Stimulated activated CD4-positive, alpha-beta T cell treated with anti-CD3 and anti-CD28 coated beads, TNF-alpha, amount 100 ng/mL, for 1 hour (primary cell): ENCODE measurements at regions not wholly inside any gene's neighbourhood (a gene's known extent, or its start where the extent isn't known, plus 50 kb on each side); places are given as distances from the start of the nearest gene placed in this dataset.

ENCODE experiments used
- DNase-seq, 3 donors: peaks; one replicate each; pipeline ENCODE4 v3.0.0-alpha.2; 2020; ENCODE audit warnings: low read depth in 3 of 3, low spot score in 1 of 3

DNA sequence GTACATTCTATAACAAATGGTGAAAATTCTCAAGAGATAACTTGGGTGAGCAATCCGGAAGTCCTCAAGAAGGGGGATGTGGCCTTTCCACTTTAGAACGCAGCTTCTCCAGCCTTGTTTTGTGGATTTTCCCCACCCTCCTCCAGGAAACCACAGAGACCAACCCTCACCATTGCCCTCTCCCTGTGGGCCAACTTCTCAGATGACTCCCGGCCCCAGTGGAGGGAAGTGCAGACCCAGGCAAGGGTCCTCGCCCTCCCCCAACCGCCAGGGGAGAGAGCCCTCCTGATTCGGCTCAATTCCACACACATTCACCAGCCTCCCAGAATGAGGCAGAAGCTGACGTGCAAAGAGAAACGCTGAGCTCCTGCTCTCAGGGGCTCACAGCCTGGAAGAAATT, 277.2 kb downstream of the EIPR1 start:
- DNase-seq, result no peak

DNA sequence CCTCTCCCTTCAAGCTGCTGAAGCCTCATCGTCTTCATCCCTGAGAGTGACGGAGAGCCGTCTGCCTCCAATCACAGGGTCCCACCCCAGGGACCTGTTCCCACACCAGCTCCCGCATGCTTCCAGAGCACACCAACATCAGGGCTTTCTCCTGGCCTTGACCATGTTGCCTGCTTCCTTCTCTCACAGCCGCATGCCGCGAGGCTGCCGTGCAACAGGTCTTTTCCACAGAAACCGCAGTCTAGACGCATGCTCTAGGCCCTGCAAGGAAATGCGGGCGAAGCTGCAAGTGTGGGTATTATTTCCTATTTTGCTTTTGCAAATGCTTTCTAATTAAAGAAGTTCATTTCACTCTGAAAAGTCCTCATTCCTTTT, 277.8 kb downstream of the EIPR1 start:
- no peak for DNase-seq

DNA sequence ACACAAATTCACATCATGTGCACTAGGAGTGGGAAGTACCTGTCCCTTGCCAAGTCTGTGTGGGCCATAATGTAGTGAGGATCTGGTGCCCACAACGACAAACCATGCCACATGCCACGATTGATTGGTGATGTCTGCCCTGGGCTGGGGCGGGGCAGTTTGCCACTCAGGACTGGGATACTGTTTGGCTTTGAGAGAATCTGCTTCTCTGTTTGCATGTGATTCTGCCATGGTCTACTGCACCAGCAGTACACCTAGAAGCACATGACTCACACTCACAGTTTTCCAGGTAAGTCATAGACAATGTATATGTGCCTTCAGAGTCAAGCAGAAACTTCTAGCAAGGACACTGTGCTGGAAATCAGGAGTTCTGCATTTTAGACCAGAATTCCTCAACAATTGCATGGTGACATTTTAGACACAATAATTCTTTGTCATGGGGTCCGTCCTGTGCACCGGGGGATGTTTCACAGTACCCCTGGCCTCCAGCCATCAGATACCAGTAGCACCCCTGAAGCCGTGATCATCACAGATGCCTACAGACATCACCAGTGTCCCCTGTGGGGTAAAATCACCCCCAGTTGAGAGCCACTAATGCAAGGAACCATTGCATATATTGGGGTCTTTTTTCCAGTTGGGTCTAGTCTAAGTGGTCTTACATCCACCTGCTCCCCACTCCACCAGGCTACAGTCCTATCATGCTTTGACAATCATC, 278.3 kb downstream of the EIPR1 start:
- no peak for DNase-seq

DNA sequence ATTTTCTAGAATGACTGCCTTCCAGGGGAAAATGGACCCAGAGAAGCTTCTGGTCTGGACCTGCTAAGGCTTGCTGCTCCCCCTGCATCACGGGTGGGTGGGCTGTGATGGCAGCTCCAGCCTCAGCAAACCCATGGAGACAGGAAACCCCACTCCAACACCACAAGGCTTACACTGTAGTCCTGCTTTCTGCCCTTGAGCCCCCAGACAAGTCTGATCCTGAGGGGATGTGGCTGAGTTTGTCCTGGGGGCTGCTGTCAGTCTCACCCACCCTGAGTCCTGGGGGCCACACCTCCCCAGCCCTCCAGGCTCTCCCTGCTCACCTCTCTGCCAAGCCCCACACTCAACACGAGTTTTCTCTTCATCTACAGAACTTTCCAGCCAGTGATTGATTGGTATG, 279.4 kb downstream of the EIPR1 start:
- DNase-seq, result no peak

DNA sequence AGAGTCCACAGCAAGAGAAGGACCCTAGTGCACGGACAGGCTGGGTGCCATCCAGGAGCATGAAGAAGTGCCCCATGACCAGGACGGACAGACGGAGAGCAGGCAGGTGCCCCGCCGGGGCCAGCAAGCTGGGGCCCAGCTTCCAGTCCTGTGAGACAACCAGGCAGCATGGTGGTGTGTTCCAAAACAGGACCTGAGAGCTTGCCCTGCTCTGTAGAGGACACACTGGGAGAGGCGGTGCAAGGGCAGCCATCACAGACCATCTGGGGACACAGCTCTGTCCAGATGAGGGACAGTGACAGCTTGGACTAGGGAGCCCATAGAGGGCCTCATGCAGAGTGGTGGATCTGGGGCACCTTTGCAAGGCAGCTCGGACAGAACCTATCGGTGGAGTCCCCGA, 279.8 kb downstream of the EIPR1 start:
- no peak for DNase-seq

DNA sequence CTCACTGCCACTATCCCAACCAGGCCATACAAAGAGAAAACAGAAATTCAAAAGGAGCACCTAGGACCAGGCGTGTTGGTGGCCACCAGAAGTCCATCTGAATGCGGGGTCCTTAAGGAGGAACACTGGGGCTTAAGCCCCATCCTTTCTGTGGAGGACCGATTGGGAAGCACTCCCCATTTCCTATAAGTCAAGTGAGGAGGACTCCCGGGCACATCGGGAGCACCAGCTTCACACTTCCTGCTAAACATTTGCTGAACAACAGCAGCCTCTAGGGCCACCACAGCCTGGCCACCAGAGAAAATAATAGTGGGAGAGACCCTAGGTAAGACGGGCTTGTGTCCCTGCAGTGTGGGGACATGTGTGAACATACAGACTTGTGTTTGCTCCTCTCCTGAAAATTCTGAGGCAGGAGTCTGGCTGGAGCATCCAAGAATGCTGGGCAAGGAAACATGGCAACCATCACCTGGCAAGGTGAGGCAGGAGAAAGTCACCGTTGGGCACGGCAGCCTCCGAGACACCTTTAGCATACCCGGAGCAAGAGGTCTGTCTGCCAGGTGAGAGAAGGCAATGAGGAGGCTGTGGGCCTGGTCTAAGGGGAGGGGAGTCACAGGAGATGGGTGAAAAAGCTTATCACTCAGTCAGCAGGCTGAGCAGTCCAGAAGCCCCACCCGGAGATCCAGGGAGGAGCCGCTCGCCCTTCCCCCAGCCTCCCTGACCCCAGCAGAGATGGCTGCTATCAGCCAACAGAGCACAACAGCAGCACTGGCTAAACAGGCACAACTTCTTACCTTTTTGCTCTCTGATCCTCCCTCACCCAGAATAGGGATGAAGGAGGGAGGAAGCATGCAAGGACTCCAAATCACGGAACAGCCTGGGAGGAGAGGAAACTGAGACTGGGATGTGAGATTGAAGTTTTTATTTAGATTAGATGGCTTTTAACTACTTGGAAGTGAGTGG, 282.3 kb downstream of the EIPR1 start:
- no peak for DNase-seq

DNA sequence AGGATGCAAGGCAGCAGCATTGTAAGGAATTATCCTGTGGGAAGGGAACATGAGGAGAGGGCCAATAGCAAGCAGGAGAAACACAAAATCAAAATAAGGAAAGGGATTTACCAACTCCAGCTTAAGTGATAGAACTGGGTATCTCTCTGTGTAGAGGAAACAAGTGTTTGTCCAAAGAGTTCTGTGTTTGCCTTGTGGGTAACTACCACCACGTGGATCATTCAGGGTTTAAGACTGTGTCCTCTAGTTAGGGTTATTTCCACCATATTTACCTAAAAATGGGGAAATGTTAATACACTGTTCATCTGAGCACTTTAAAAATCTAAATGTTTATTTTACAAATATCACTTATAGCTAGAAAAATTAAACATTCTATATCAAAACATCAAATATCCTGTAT, 283.3 kb downstream of the EIPR1 start:
- DNase-seq, result no peak

DNA sequence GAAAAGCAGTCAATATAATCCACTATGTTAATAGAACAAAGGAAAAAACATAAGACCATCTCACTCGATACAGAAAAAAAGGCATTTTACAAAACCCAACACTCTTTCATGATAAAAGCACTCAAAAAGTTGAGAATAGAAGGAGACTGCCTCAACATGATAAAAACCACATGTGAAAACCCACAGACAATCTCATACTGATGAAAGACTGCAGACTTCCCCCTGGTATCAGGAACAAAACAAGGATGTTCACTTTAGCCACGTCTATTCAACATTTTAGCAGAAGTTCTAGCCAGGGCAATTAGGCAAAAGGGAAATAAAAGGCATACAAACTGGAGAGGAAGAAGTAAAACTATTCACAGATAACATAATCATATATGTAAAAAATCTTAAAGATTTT, 285.9 kb downstream of the EIPR1 start:
- no peak for DNase-seq

DNA sequence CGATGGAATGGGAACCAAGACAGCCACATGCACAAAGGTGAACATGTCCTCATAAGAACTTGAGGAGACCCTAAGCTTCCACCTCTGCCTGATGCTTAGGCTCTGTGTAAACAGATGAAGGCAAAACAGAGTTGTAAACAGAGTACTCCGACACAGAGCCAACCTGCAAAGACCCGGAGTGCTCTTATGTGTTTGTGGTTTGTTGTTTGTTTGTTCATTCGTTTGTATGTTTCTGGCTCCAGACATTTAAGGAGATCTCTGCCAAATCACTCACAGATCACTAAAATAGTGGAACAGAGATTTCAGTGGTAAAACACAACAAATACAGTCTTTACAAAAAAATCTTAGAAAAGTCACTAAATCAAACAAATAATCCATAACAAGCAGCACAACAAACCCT, 294.9 kb downstream of the EIPR1 start:
- DNase-seq, result no peak

DNA sequence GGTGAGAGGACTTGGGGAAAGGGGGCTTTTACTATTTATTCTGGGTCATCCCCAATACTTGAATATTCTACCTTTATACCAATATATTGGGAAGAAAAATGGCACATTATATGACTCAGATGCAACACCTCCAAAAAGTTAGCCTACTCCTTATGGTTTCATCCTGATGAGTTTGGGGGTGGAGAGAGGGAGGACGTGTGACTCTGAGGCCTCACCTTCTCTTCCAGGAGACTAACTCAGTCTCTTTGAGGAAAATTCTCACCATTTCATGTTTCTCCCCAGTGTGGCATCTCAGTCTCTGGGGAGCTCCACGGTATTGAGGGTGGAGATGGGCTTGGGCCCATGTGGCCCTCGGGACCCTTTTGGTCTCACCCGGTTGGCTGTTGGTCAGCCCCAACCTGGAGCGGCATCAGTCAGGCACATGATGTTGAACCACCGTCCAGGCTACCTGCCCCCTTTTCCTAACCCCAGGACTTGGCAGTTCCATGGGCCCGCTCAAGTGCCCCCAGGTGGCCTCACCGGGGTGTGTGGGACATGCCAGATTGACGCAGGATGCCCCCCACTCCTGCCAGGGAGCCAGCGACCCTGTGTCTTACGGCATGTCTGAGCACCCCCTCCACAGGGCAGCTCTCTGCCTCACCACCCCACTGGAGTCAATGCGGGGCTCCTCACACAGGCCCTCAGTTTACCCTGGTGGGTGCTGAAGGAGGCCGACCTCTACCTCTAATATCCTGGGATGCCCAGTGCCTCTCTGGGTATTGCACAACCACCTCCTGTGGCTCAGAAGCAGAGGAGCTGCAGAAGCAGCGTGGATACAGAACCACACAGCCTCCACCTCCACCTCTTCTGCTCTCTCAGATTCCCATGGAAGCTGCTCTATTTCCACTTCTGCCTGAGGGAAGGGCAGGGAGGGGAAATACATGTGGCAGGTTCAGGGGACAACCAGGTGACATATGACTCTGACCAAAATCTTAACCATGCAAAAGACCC, 297.4 kb downstream of the EIPR1 start:
- DNase-seq, result no peak

DNA sequence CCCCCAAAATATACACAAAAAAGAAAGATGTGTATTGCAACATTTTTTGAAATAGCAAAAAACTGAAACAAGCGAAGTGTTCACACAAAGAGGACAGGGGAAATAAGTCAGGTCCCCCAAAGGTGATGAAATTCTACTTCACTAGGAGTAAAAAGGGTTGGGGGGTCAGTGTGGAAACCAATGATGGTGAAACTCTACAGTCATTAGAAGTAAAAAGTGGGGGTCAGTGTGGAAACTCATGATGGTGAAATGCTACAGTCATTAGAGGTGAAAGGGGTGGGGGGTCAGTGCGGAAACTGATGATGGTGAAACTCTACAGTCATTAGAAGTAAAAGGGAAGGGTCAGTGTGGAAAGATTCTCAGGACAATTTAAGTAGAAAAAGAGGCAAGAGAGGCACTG, 298.2 kb downstream of the EIPR1 start:
- DNase-seq, result no peak

DNA sequence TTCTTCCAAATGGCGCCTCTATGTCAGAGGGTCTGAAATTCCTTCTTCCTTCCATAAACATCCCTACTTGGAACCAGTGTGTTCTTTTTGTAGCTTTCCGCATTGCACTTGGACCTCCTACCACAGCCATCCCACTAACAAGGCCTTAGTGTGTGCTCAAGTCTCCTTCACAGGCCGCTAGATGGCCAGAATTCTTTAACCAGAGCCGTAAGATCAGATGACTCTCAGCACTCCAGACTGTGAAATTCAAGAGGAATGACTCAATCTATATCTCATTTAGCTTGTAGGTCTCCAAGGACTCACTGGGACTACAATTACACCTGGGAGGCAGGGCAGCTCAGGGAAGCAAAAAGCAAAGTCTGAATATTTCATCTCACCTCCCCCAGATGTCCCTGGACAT, 298.9 kb downstream of the EIPR1 start:
- no peak for DNase-seq

DNA sequence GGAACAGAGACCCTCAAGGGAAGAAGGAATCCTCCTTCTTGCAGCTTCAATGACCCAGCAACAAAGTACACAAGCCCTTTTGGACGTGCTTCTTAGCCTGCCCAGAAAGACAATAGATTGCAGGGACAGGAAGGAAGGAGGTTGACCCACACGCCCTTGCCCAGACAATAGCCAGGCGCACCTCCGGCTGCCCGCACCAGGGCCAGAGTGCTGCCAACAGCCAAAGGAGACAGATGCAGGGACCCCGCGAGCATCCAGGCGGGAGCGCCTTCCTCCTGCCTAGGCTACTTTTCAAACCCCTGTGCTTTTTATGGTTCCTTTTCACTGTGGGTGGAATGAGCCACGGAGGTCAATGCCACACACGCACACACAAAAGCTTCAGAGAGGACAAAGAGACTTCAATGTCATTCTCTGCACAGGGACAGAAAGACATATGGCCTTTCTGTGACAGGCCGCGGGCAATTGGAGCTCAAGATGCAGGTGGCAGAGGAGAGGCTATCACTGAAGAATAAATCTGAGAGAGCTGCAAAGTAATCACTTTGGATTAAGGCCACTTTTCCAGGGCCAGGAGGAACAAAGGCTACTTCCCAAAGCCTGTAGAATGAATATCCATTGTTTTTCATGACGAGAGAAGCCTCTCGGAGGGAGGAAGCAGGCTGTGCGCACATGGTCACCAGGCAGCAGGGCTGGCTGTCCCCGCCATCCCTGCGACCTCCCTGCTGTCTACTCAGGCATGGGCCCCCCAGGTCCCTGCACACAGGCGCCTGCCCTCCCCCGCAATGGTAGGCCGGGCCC, 300.6 kb downstream of the EIPR1 start:
- DNase-seq, result no peak

DNA sequence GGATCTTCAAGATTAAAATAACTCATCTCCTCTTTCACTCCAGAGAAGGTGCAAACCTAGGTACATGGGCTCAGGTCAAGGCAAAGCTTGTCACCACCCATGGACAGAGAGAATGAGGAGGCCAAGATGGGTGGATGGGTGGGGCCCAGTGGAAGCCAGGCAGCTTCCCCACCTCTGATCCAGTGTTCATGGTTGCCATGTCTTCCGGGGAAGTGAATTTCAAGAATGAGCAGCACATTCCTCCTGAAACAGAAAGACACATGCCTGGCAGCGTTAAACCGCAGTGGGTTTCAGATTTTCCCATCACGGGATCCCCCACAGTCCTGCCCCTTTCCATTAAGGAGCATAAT, 301.7 kb downstream of the EIPR1 start:
- DNase-seq, result no peak

DNA sequence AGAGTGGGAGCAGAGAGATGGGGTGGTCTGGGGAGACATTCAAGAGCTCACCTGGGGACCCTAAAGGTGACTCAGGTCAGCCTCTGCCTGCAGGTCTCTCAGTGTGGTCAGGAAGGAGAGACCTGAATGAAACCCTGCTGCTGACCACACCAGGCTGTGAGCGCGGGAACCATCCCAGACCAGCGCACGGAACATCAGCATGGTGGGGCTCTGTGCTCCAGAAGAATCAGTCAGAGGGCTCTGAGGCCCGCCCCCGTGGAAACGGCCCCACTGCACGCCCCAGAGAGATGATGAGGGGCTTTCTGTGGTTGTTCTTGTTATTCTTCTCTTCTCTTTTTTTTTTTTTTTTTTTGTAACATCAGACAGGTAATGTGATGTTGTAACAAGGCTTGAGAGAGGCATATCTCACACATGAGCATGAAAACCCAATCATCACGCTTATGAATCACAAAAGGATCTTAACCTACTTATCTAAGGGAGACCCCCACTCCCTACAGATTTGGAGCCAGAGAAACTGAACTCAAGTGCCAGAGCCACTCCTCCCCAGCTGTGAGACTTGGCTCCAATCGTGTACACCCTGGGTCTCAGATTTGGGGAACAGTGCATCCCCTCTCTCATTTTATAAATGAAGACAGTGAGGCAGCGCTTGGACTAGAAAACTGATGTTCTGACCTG, 302.2 kb downstream of the EIPR1 start:
- no peak for DNase-seq

DNA sequence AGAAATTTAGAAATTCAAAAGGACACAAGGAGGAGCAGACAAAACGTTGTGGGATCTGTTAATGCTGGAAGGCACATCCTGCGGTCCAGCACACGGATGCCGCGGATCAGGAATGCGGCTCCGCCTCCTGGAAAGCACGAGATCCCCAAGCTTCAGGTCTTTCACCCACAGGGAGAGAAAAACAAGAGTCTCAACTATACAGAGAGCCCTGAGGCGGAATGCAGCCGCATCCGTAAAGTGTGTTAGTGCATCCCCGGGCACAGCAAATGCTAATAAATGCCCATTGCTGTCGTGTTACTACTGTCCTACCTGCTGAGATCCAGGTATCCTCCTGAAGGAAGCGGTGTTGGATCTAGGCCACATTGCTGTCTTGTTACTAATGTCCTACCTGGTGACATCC, 303.9 kb downstream of the EIPR1 start:
- no peak for DNase-seq

DNA sequence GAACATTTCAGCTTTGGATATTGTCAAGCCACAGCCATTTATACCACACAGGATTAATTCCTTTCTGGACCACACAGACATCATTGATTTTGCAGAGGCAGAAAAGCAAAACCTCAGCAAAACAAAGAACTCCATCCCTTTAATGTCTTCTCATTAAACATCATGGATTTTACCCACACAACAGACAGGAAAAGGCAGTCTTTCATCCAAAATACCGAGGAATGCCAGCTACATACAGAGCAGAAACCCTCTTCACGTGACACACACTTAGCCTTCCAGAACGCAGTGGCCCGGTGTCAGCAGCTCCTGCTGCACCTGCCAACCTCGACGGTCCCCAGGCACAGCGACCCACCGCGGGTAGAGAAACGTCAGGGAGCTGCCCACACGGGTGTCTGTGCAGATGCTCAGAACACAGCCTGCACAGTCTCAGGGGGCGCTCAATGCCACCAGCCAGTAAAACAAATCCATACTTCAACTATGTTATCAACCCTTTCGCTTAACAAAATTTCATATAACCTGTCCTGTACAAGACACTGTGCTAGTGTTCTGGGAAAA, 304.5 kb downstream of the EIPR1 start:
- no peak for DNase-seq

DNA sequence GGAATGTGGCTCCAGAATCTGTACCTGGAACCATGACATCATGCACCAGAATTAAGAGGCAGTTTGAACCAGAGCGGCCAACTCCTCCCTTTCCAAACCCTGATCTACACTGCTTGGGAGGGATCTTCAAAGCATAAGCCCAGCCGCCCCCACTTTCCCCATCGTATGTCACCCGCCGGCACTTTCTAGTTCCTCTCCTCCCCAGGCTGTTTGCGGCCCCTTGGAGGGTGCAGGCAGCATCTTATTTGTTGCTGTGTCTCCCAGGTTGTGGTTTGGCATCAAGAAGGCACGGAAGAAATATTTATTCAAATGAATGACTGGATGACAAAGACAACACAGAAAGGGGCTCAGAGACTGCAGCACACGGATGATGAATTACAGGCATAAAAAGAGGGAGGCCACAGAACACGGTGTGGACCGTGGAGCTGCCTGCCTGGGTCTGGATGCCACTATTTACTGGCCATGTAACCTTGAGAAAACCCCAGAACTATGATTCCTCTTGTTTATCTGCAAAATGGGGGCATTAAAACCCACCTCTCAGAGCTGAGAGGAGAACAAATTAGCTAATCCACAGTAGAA, 305.8 kb downstream of the EIPR1 start:
- no peak for DNase-seq

DNA sequence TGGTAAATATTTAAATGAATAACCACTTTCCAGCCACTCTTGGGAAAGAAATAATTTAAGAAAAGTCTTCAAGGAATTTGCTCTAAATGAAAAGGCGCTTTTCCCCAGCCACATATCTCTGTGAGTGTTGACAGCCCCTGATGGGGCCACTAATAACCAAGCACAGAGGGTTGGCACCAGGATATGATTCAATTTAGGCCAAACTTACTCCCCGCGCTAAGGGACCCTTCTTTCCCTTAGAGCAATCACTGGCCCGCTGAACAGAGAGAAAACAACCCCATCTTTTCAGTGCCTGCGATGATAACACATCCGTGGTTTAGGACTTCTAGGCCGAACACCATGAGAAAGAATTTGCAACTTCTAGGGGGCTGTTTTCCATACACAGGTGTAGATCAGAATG, 310.8 kb downstream of the EIPR1 start:
- DNase-seq, result no peak
